Neutrophil (primary cell): ENCODE measurements at regions not wholly inside any gene's neighbourhood (a gene's known extent, or its start where the extent isn't known, plus 50 kb on each side); places are given as distances from the start of the nearest gene placed in this dataset.

ENCODE experiments used
- H3K27ac ChIP-seq: fragments of 200-600 bp; sonication (generic); 2 replicates; pipeline ENCODE4 v1.5.1; 2016; ENCODE audit warnings: mild to moderate bottlenecking, moderate library complexity
- H3K27me3 ChIP-seq: fragments of 200-600 bp; sonication (generic); 2 replicates; pipeline ENCODE4 v1.6.0; 2016; ENCODE audit warnings: mild to moderate bottlenecking
- H3K36me3 ChIP-seq: fragments of 200-600 bp; sonication (generic); 2 replicates; pipeline ENCODE4 v1.5.1; 2017
- H3K4me1 ChIP-seq, 2 experiments: fragments of 200-600 bp in 1 of 2; sonication (generic) in 1 of 2; 1 replicate in 1 of 2; 2 replicates in 1 of 2; pipeline versions ENCODE4 v1.5.1 to v1.6.1; 2013 to 2016; ENCODE audit warnings: low read depth in 1 of 2, low read length in 1 of 2, mild to moderate bottlenecking in 1 of 2, moderate library complexity in 1 of 2; ENCODE audit not compliant: control insufficient read depth in 1 of 2, insufficient read depth in 1 of 2
- H3K4me3 ChIP-seq, 2 experiments: fragments of 200-600 bp in 1 of 2; sonication (generic) in 1 of 2; 1 replicate in 1 of 2; 2 replicates in 1 of 2; pipeline ENCODE4 v1.5.1; 2013 to 2016; ENCODE audit warnings: low read depth in 1 of 2, low read length in 1 of 2, mild to moderate bottlenecking in 1 of 2, moderate library complexity in 1 of 2
- H3K9me3 ChIP-seq: fragments of 200-600 bp; sonication (generic); 2 replicates; pipeline ENCODE4 v1.5.1; 2016
- TF ChIP-seq, protein P1 (sequence below): fragments of 200-600 bp; sonication (generic); IDR thresholded peaks from 2 replicates; pipeline ENCODE4 v1.5.1; 2016; ENCODE audit warnings: antibody characterized with exemption

DNA sequence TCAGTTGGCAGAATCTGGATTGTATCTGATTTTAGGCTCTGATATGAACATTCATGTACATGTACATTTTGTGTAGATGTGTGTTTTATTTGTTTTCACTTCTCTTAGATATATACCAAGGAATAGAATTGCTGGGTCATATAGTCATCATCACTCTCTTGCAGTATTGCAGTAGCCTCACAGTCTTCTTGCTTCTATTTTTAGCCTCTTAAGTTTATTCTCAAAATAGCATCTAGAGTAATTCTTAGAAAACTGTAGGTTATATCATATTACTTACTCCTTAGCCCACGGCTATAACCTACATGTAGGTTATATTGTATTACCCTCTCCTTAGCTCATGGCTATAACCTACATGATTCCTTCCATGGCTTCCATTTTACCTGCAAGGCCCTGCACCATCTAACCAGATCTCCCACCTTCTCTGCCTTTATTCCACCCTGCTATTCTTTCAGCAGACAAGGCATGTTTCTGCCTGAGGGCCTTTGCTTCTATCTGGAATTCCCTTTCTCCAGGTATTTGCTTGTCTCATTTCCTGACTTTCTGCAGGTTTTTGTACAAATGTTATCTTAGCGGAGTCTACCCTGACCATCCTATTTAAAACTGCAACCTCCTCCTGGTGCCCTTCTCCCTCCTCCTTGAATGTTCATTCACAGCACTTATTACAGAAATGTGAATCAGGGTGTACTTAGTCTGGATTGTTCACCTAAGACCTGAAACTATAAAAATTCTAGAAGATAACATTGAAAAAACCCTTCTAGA is 109.0 kb upstream of the ETV3 start:
- Histone ChIP-seq H3K36me3 (no peaks in the 10 kb centered on the region), H3K4me1 (no peaks in the 10 kb centered on the region)

DNA sequence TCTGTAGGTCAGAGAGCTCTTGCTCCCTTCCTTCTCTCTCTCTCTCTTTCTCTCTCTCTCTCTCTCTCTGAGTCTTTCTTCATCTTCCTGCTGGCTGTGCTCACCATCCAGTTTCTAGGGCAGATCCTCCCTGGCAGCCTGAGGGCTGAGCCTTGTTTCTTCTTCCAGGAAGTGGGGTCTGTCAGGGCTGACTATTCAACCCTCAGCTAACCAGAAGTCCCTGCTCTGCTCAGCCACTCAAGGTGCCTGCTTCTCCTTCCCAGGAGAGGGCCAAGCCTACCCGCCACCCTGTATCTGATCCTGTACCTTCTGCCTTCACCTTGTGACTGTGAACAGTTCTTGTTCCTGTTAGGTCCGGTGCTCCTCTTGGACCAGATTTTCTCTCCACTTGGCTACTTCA is 107.6 kb upstream of the ETV3 start:
- H3K9me3 ChIP-seq: no peaks in the 10 kb centered on the region
- no peaks in the 10 kb centered on the region for H3K36me3 ChIP-seq
- no peaks in the 10 kb centered on the region for H3K27me3 ChIP-seq
- no peak overlapping the region for H3K27ac ChIP-seq
- TF ChIP-seq, protein P1, sequence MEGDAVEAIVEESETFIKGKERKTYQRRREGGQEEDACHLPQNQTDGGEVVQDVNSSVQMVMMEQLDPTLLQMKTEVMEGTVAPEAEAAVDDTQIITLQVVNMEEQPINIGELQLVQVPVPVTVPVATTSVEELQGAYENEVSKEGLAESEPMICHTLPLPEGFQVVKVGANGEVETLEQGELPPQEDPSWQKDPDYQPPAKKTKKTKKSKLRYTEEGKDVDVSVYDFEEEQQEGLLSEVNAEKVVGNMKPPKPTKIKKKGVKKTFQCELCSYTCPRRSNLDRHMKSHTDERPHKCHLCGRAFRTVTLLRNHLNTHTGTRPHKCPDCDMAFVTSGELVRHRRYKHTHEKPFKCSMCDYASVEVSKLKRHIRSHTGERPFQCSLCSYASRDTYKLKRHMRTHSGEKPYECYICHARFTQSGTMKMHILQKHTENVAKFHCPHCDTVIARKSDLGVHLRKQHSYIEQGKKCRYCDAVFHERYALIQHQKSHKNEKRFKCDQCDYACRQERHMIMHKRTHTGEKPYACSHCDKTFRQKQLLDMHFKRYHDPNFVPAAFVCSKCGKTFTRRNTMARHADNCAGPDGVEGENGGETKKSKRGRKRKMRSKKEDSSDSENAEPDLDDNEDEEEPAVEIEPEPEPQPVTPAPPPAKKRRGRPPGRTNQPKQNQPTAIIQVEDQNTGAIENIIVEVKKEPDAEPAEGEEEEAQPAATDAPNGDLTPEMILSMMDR: no peak
- no peaks in the 10 kb centered on the region for H3K4me1 ChIP-seq
- no peak overlapping the region for H3K4me3 ChIP-seq

More for the DNA sequence above, 109.0 kb upstream of the ETV3 start:
- no peak overlapping the region for H3K27ac ChIP-seq
- no peak overlapping the region for H3K4me3 ChIP-seq
- TF ChIP-seq, protein P1: no peak
- H3K27me3 ChIP-seq: peaks cover 8% of the 10 kb centered on the region
- H3K9me3 ChIP-seq: no peaks in the 10 kb centered on the region

DNA sequence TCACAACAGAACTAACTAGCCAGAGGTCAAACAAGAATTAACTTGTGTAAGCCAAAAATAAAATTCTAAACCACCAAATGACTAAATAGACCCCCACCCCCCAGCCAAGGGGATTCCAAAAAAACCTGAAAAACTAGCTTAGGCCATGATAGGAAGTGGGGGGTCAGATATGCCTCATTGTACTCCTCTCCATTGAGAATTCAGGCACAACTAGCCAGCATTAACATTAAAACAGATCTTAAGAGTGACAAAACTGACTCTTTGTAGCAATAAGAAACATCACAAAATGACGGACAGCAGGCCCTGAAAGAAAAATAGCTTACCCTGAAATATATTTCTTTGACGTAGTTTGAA is 103.0 kb upstream of the ETV3 start:
- TF ChIP-seq, protein P1: no peak
- no peaks in the 10 kb centered on the region for H3K4me1 ChIP-seq
- no peak overlapping the region for H3K4me3 ChIP-seq
- peaks cover 9% of the 10 kb centered on the region for H3K27me3 ChIP-seq
- no peaks in the 10 kb centered on the region for H3K36me3 ChIP-seq
- no peak overlapping the region for H3K27ac ChIP-seq
- no peaks in the 10 kb centered on the region for H3K9me3 ChIP-seq

DNA sequence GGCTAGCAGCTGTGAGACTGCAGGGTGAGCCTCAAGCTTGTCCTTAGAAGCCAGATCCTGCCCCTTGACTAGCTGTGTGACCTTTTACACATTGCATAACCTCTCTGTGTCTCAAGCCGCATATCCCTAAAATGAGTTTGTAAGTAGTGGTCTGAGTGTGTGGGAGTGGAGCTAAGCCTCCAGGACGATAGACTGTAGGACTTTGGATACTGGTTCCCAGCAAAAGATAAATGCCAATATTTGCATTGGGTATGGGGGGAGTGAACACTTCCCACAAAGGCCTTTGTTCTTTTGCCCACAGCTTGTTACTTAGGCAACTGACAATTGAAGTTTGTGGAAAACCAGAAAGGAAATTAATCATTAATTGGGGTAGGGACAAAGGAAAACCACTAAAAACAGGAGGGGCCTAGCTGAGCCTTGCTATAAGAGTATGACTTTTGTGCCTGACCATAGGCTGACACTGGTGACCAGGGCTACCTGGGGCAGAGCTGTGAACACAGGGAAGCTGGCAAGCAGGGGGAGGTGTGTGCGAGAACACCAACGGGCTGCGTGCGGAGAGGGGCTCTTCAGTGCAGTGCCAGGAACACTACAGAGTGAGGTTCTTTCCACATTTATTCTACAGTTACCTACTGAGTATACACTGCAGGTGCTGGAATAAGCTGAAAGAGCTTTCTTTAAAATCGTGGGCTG is 102.4 kb upstream of the ETV3 start:
- TF ChIP-seq, protein P1: no peak
- H3K4me1 ChIP-seq: no peaks in the 10 kb centered on the region
- H3K4me3 ChIP-seq: no peak overlapping the region
- no peak overlapping the region for H3K27ac ChIP-seq
- no peaks in the 10 kb centered on the region for H3K9me3 ChIP-seq
- peaks cover 14% of the 10 kb centered on the region for H3K27me3 ChIP-seq
- no peaks in the 10 kb centered on the region for H3K36me3 ChIP-seq

DNA sequence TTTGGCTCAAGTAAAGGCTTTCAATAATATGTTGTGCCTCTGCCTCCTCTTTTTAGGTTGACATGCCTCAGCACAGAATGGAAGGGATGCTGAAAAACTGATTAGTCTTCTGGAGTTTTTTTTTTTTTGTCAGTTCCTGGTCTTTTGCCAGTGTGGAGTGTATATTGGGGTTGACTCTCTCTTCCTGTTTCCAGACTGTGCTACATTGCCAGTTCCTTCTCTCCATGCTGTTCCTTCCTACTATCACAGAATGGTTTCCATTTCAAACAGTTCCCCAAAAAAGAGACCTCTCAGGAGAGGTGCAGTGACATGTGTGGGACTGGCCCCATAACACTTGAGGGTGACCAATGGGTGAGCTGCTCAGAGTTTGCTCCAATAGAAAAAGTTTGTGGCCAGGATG is 101.7 kb upstream of the ETV3 start:
- TF ChIP-seq, protein P1: no peak
- Histone ChIP-seq H3K9me3 (no peaks in the 10 kb centered on the region), H3K36me3 (no peaks in the 10 kb centered on the region), H3K4me1 (no peaks in the 10 kb centered on the region), H3K4me3 (no peak overlapping the region), H3K27ac (no peak overlapping the region), H3K27me3 (peaks cover 16% of the 10 kb centered on the region)
